ENCODE measurements at regions not wholly inside any gene's neighbourhood (a gene's known extent, or its start where the extent isn't known, plus 50 kb on each side); places are given as distances from the start of the nearest gene placed in this dataset.

GRCh38 chr1:218835609-218836008, 338.1 kb upstream of the LYPLAL1 start:
- Histone ChIP-seq H3K36me3 (no peaks in the 10 kb centered on the region), H3K27me3 (ENCODE audit: insufficient read depth, low read depth, severe bottlenecking) (no peaks in the 10 kb centered on the region), H3K27ac (no peak overlapping the region), H3K4me3 (ENCODE audit: low read depth, low read length) (no peak overlapping the region), H3K9me3 (ENCODE audit: severe bottlenecking) (no peaks in the 10 kb centered on the region)
- DNase-seq: no peak
- TF ChIP-seq CTCF (IDR thresholded peaks at IDR 0.05; ENCODE audit: low read depth, low read length): no peak

- Histone ChIP-seq H3K27me3 (ENCODE audit: insufficient read depth, low read depth, severe bottlenecking) (no peaks in the 10 kb centered on the region), H3K4me3 (ENCODE audit: low read depth, low read length) (no peak overlapping the region), H3K36me3 (no peaks in the 10 kb centered on the region), H3K9me3 (ENCODE audit: severe bottlenecking) (no peaks in the 10 kb centered on the region), H3K27ac (no peak overlapping the region)
- no peak for DNase-seq
- no peak for TF ChIP-seq CTCF (IDR thresholded peaks at IDR 0.05; ENCODE audit: low read depth, low read length)
These were observed 337.4 kb upstream of the LYPLAL1 start for GRCh38 chr1:218836264-218836663.

GRCh38 chr1:218837051-218837450, 336.6 kb upstream of the LYPLAL1 start:
- H3K4me3 ChIP-seq (ENCODE audit: low read depth, low read length): no peak overlapping the region
- no peak overlapping the region for H3K27ac ChIP-seq
- TF ChIP-seq CTCF (IDR thresholded peaks at IDR 0.05; ENCODE audit: low read depth, low read length): no peak
- no peaks in the 10 kb centered on the region for H3K27me3 ChIP-seq (ENCODE audit: insufficient read depth, low read depth, severe bottlenecking)
- DNase-seq: no peak
- no peaks in the 10 kb centered on the region for H3K36me3 ChIP-seq
- H3K9me3 ChIP-seq (ENCODE audit: severe bottlenecking): no peaks in the 10 kb centered on the region

GRCh38 chr1:218845589-218845988, 328.1 kb upstream of the LYPLAL1 start:
- Histone ChIP-seq H3K36me3 (no peaks in the 10 kb centered on the region), H3K9me3 (ENCODE audit: severe bottlenecking) (no peaks in the 10 kb centered on the region), H3K27ac (no peak overlapping the region), H3K4me3 (ENCODE audit: low read depth, low read length) (no peak overlapping the region), H3K27me3 (ENCODE audit: insufficient read depth, low read depth, severe bottlenecking) (no peaks in the 10 kb centered on the region)
- DNase-seq: no peak
- no peak for TF ChIP-seq CTCF (IDR thresholded peaks at IDR 0.05; ENCODE audit: low read depth, low read length)

- Histone ChIP-seq H3K9me3 (ENCODE audit: severe bottlenecking) (no peaks in the 10 kb centered on the region), H3K4me3 (ENCODE audit: low read depth, low read length) (no peak overlapping the region), H3K27me3 (ENCODE audit: insufficient read depth, low read depth, severe bottlenecking) (no peaks in the 10 kb centered on the region), H3K27ac (no peak overlapping the region), H3K36me3 (no peaks in the 10 kb centered on the region)
- DNase-seq: no peak
- TF ChIP-seq CTCF (IDR thresholded peaks at IDR 0.05; ENCODE audit: low read depth, low read length): no peak
These were observed 327.5 kb upstream of the LYPLAL1 start for GRCh38 chr1:218846181-218846580.

GRCh38 chr1:218847089-218847768, 326.4 kb upstream of the LYPLAL1 start:
- no peaks in the 10 kb centered on the region for H3K9me3 ChIP-seq (ENCODE audit: severe bottlenecking)
- TF ChIP-seq CTCF (IDR thresholded peaks at IDR 0.05; ENCODE audit: low read depth, low read length): no peak
- H3K4me3 ChIP-seq (ENCODE audit: low read depth, low read length): no peak overlapping the region
- H3K27ac ChIP-seq: no peak overlapping the region
- H3K36me3 ChIP-seq: no peaks in the 10 kb centered on the region
- H3K27me3 ChIP-seq (ENCODE audit: insufficient read depth, low read depth, severe bottlenecking): no peaks in the 10 kb centered on the region
- no peak for DNase-seq
